ENCODE measurements at regions not wholly inside any gene's neighbourhood (a gene's known extent, or its start where the extent isn't known, plus 50 kb on each side); places are given as distances from the start of the nearest gene placed in this dataset.

GRCh38 chr2:217727801-217728200 is 275.0 kb downstream of the TNS1 start:
- TF ChIP-seq POLR2A (IDR thresholded peaks at IDR 0.05) (no peak), CTCF (IDR thresholded peaks at IDR 0.05) (no peak)
